BLaER1 treated with 17β-estradiol and CSF1 and Interleukin-3, amounts not matched to agents 10 nM and 100 nM (cell line): ENCODE measurements at regions not wholly inside any gene's neighbourhood (a gene's known extent, or its start where the extent isn't known, plus 50 kb on each side); places are given as distances from the start of the nearest gene placed in this dataset.
"Not testable (repeated sequence)": the region's sequence is repeated elsewhere in the genome, so short reads cannot be mapped to it uniquely, and the experiment has no call there.

Experiments used
- H3K27ac ChIP-seq, 11 experiments: shearing (Covaris generic); formaldehyde crosslinking; 2 replicates each; pipeline ENCODE4 v1.8.1; 2022
- H3K27me3 ChIP-seq, 11 experiments: shearing (Covaris generic); formaldehyde crosslinking; 2 replicates each; pipeline ENCODE4 v1.8.1; 2022
- H3K36me3 ChIP-seq, 11 experiments: shearing (Covaris generic); formaldehyde crosslinking; 2 replicates each; pipeline ENCODE4 v1.8.1; 2022
- H3K4me1 ChIP-seq, 10 experiments: shearing (Covaris generic); formaldehyde crosslinking; 2 replicates each; pipeline ENCODE4 v1.8.1; 2022
- H3K4me2 ChIP-seq, 11 experiments: shearing (Covaris generic); formaldehyde crosslinking; 2 replicates each; pipeline ENCODE4 v1.8.1; 2022
- H3K4me3 ChIP-seq, 10 experiments: shearing (Covaris generic); formaldehyde crosslinking; 2 replicates each; pipeline ENCODE4 v1.8.1; 2022
- H3K9ac ChIP-seq, 11 experiments: shearing (Covaris generic); formaldehyde crosslinking; 2 replicates each; pipeline ENCODE4 v1.8.1; 2022
- H3K9me3 ChIP-seq, 11 experiments: shearing (Covaris generic); formaldehyde crosslinking; replicated peaks in 1 of 11; 2 replicates each; pipeline ENCODE4 v1.8.1; 2022
- H4K20me1 ChIP-seq, 11 experiments: shearing (Covaris generic); formaldehyde crosslinking; 2 replicates each; pipeline ENCODE4 v1.8.1; 2022
- Cebpa-rat ChIP-seq, 11 experiments: shearing (Covaris generic); IDR thresholded peaks; 2 replicates each; pipeline ENCODE4 v1.8.1; 2022

DNA sequence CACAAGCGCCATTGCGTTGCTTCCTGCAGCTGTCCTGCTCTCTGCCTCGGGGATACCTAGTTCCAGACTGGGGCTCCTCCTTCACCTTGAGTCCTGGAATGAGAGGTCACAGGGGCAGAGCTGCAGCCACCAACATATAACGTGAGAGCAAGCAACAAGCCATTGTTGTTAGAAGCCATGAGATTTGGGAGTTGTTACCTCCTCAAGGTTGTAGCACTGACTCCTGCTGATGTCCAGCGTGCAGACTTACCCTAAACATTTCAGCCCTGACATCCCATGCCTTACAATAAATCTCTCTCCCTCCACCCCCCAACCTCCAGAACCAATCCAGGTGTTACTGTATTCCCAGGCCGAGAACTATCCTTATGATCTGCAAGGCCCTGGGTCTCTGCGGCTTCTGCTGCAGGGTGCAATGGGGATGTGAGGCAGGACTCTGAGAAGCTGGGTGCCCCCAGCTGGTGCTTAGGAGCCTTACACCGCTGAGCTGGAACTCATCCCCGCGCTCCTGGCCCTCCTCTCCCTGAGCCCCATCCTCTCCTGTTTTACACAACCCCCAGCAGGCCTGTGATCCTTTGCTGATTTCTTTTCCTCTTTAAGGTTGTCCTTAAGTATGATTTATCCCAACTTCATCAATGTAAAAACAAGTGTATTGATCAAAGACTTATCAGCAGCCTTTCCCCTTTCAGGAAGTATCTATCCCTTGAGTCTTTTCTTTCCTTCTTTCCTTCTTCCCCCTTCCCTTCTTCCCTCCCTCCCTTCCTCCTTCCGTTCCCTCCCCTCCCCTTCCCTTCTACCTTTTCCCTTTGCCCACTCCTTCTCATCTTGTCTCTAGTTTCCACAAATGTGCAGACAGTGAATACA lies 84.2 kb upstream of the ABHD2 start:
- Histone ChIP-seq H3K9me3 (no peaks in the 10 kb centered on the region), H3K4me3 (no peak overlapping the region), H3K27ac (no peak overlapping the region), H3K4me1 (peaks cover 12 to 21% (median 16%) of the 10 kb centered on the region in 10 experiments), H3K4me2 (no peak overlapping the region), H3K9ac (no peak overlapping the region), H3K36me3 (no peaks in the 10 kb centered on the region), H4K20me1 (no peaks in the 10 kb centered on the region), H3K27me3 (no peaks in the 10 kb centered on the region)
- no peak for TF ChIP-seq Cebpa-rat (IDR thresholded peaks at IDR 0.05)

DNA sequence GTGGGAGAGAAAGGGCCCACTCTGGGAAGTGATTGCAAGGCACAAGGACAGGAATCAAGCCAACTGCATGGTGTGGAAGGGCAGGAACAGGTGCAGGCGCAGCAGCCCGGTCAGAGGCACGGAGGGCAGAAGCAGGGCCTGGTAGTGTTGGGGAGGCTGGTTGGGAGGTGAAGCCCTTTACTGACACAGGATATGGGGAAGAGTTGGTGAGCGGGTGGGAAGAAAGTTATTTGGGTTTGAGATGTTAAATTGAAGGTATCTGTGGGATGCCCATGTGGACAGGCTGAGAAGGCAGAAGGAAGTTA lies 83.6 kb upstream of the ABHD2 start:
- no peak overlapping the region for H3K4me3 ChIP-seq
- no peak overlapping the region for H3K4me2 ChIP-seq
- no peaks in the 10 kb centered on the region for H3K36me3 ChIP-seq
- TF ChIP-seq Cebpa-rat (IDR thresholded peaks at IDR 0.05), result no peak
- H4K20me1 ChIP-seq, result no peaks in the 10 kb centered on the region
- no peaks in the 10 kb centered on the region for H3K9me3 ChIP-seq
- H3K4me1 ChIP-seq, result peaks cover 12 to 21% (median 16%) of the 10 kb centered on the region in 10 experiments
- H3K27me3 ChIP-seq, result no peaks in the 10 kb centered on the region
- no peak overlapping the region for H3K27ac ChIP-seq
- no peak overlapping the region for H3K9ac ChIP-seq

DNA sequence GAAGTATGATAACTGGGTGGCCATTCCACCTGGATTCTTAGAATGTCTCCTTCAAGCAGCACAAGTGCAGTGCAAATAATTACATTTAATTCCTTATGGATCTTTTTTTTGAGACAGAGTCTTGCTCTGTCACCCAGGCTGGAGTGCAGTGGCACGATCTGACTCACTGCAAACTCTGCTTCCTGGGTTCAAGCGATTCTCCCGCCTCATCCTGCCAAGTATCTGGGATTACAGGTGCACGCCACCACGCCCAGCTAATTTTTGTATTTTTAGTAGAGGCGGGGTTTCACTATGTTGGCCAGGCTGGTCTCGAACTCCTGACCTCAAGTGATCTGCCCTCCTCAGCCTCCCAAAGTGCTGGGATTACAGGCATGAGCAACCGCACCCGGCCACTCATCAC lies 80.7 kb upstream of the ABHD2 start:
- H4K20me1 ChIP-seq, result not testable (repeated sequence)

DNA sequence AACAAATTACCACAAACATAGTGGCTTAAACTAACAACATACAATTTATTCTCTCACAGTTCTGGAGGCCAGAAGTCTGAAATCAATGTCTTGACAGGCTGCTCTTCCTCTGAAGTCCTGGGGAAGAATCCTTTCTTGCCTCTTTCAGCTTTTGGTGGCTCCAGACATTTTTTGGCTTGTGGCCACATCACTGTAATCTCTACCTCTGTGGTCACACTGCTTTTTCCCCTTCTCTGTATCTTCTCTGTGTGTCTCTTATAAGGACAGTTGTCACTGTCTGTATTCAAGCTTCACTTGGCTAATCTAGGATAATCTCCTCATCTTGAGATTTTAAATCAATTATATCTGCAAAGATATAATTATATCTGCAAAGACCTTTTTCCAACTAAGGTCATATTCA lies 80.3 kb upstream of the ABHD2 start:
- Histone ChIP-seq H3K27ac (no peak overlapping the region), H3K4me1 (peaks cover 0 to 1% (median under 1%) of the 10 kb centered on the region in 10 experiments; a peak in 6 of 20 replicates), H3K4me2 (no peak overlapping the region), H4K20me1 (no peaks in the 10 kb centered on the region), H3K9ac (no peak overlapping the region), H3K36me3 (no peaks in the 10 kb centered on the region), H3K9me3 (peaks cover 0 to 13% (median 8%) of the 10 kb centered on the region in 11 experiments; a peak in 12 of 22 replicates), H3K27me3 (no peaks in the 10 kb centered on the region), H3K4me3 (no peak overlapping the region)
- no peak for TF ChIP-seq Cebpa-rat (IDR thresholded peaks at IDR 0.05)

More for the DNA sequence above, 80.7 kb upstream of the ABHD2 start:
- H3K36me3 ChIP-seq, H3K27me3 ChIP-seq, H3K4me1 ChIP-seq, H3K9me3 ChIP-seq, H3K27ac ChIP-seq, H3K4me3 ChIP-seq, H3K9ac ChIP-seq, H3K4me2 ChIP-seq: not testable (repeated sequence)

DNA sequence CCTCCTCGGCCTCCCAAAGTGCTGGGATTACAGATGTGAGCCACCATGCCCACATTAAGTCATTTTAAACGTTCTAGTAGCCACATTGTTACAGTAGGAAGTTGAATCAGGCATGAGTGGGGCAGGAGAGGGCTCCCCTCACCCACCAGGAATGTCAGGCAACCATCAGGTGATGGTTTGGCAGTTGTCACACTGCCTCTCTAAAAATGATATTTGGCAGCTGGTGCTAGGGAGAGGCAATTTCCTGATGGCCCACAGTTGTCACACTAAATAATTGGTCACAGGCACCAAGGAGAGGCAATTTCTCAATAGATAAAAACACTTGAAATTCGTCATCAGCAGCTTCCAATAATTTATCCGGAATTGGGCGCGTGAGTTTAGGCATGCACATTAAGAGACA lies 79.2 kb upstream of the ABHD2 start:
- Histone ChIP-seq H3K9me3 (peaks cover 0 to 18% (median 12%) of the 10 kb centered on the region in 11 experiments; a peak in 13 of 22 replicates), H4K20me1 (no peaks in the 10 kb centered on the region), H3K36me3 (no peaks in the 10 kb centered on the region), H3K9ac (no peak overlapping the region), H3K4me2 (no peak overlapping the region), H3K4me3 (no peak overlapping the region), H3K4me1 (no peaks in the 10 kb centered on the region), H3K27ac (no peak overlapping the region), H3K27me3 (no peaks in the 10 kb centered on the region)
- no peak for TF ChIP-seq Cebpa-rat (IDR thresholded peaks at IDR 0.05)

DNA sequence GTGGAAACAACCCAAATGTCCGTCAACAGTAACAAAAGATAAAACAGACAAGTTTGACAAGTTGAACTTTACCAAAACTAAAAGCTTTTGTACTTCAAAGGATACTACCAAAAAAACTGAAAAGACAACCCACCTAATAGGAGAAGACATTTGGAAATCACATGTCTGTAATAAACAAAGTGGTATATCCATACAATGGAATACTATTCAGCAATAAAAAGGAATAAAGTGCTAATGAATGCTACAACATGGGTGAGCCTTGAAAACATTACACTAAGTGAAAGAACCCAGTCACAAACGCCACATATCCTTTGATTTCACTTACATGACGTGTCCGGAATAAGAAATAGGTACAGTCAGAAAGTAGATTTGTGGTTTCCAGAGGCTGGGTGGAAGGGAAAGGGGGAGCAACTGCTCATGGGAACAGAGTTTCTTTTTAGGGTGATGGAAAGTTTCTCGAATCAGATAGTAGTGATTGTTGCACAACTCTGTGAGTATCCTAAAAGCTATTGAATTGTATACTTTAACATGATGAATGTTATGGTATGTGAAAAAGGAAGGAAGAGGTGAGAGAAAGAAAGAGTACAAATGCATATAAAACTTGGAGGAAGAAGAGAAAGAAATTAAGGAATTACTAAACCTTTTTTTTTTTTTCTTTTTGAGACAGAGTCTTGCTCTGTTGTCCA lies 72.7 kb upstream of the ABHD2 start:
- H3K4me1 ChIP-seq, result peaks cover 17 to 31% (median 22%) of the 10 kb centered on the region in 10 experiments
- H3K36me3 ChIP-seq, result no peaks in the 10 kb centered on the region
- H3K9me3 ChIP-seq, result peaks cover 4 to 29% (median 17%) of the 10 kb centered on the region in 11 experiments; a peak in 18 of 22 replicates
- H3K27ac ChIP-seq, result no peak overlapping the region
- TF ChIP-seq Cebpa-rat (IDR thresholded peaks at IDR 0.05), result no peak
- no peak overlapping the region for H3K9ac ChIP-seq
- H3K4me2 ChIP-seq, result no peak overlapping the region
- H3K4me3 ChIP-seq, result no peak overlapping the region
- H4K20me1 ChIP-seq, result no peaks in the 10 kb centered on the region
- H3K27me3 ChIP-seq, result peaks cover 0 to 3% (median 0%) of the 10 kb centered on the region in 11 experiments; a peak in 1 of 22 replicates

DNA sequence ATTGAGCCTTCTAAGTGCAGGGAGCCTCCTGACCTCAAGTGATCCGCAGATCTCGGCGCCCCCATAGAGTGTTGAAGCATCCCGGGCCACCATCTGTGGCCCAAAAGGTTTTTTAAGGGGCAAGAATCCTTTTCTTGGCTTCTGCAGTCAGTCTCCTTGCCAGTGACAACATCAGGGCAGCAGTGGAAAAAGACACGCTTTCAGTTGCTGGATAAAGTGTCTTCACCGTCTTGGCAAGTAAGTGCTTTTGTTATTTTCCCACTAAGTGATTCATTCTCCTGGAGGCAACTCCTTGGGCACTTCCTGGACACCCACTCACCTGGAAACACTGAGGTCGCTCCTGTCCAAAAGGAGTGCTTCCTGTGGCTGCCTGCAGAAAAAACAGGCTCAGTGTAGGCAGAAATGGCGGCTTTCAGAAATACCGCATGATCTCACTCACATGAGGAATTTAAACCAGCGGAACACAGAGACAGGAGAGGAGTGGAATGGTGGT lies 71.7 kb upstream of the ABHD2 start:
- no peak overlapping the region for H3K9ac ChIP-seq
- H3K4me1 ChIP-seq, result peaks cover 19 to 41% (median 30%) of the 10 kb centered on the region in 10 experiments
- peak overlapping the region in 9 of 11 experiments; percentile 75 to 93 (median 88); a peak in 16 of 22 replicates for H3K4me2 ChIP-seq
- peaks cover 0 to 3% (median 0%) of the 10 kb centered on the region in 11 experiments; a peak in 1 of 22 replicates for H3K27me3 ChIP-seq
- H3K36me3 ChIP-seq, result no peaks in the 10 kb centered on the region
- no peak overlapping the region for H3K27ac ChIP-seq
- H3K4me3 ChIP-seq, result no peak overlapping the region
- no peaks in the 10 kb centered on the region for H4K20me1 ChIP-seq
- H3K9me3 ChIP-seq, result peaks cover 4 to 29% (median 17%) of the 10 kb centered on the region in 11 experiments; a peak in 18 of 22 replicates
- TF ChIP-seq Cebpa-rat (IDR thresholded peaks at IDR 0.05), result no peak

DNA sequence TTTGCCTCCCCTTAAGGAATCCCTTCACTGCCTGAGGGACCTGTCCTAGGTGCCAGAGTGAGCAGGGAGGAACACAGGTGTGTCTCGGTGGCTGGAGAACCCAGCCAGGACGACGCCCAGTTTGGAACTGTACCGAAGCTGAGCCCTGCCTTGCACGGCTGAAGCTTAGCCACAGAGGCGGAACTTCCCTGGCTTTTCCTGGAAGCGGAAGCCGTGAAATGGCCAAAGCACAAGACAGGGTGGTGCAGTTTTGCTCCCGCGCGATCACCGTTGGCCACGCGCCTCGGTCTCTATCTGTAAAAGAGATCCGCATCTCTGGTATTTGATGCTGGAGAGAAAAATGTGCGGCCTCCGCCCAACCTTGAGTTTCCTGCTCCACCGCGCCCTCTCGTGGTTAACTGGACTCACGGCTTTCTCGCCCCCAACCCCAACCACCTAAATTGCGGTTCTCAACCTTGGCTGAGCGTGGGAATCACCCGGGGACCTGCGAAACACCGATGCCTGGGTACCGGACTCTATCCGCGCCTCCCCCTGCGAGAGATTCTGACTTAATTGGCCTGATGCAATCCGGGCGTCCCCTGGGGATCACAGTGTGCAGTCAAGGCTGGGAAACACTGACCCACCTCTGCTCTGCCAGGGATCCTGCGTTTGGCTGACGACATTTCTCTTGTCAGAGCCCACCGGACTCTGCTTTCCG lies 70.7 kb upstream of the ABHD2 start:
- TF ChIP-seq Cebpa-rat (IDR thresholded peaks at IDR 0.05), result peak in 2 of 11 experiments; percentile 18 to 33; a peak in 2 of 22 replicates
- Histone ChIP-seq H3K4me1 (peaks cover 24 to 51% (median 39%) of the 10 kb centered on the region in 10 experiments), H3K27me3 (peaks cover 0 to 3% (median 0%) of the 10 kb centered on the region in 11 experiments; a peak in 1 of 22 replicates), H3K9me3 (peaks cover 4 to 22% (median 13%) of the 10 kb centered on the region in 11 experiments; a peak in 18 of 22 replicates), H3K4me2 (peak overlapping the region; percentile 75 to 93 (median 87)), H3K36me3 (no peaks in the 10 kb centered on the region), H3K9ac (peak overlapping the region in 9 of 11 experiments; percentile 20 to 69 (median 45); a peak in 13 of 22 replicates), H4K20me1 (no peaks in the 10 kb centered on the region), H3K27ac (peak overlapping the region in 2 of 11 experiments; percentile 1 to 46; a peak in 3 of 22 replicates), H3K4me3 (peak overlapping the region; percentile 24 to 56 (median 44); a peak in 16 of 20 replicates)
